Tibial nerve (tissue), 4 donors: ENCODE measurements at regions not wholly inside any gene's neighbourhood (a gene's known extent, or its start where the extent isn't known, plus 50 kb on each side); places are given as distances from the start of the nearest gene placed in this dataset.

Experiments
- DNase-seq, 2 donors: peaks; one replicate each; pipeline ENCODE4 v3.0.0-alpha.2; 2019; ENCODE audit warnings: low spot score in 2 of 2
- H3K27ac ChIP-seq, 4 donors: fragments of 200-600 bp; sonication (generic) in 3 of 4; one replicate each; pipeline ENCODE4 v1.5.1; 2017 to 2019; ENCODE audit warnings: mild to moderate bottlenecking in 1 of 4
- H3K27me3 ChIP-seq, 2 donors: fragments of 200-600 bp; sonication (generic) in 1 of 2; one replicate each; pipeline versions ENCODE4 v1.5.1 to v1.6.0; 2017 to 2019
- H3K36me3 ChIP-seq, 3 donors: fragments of 200-600 bp; sonication (generic); one replicate each; pipeline ENCODE4 v1.5.1; 2018 to 2019
- H3K4me1 ChIP-seq, 4 donors: fragments of 200-600 bp; sonication (generic) in 3 of 4; one replicate each; pipeline ENCODE4 v1.5.1; 2017 to 2019
- H3K4me3 ChIP-seq, 4 donors: fragments of 200-600 bp; sonication (generic) in 3 of 4; one replicate each; pipeline ENCODE4 v1.5.1; 2017 to 2019; ENCODE audit warnings: mild to moderate bottlenecking in 1 of 4, moderate library complexity in 1 of 4
- H3K9me3 ChIP-seq, 4 donors: fragments of 200-600 bp; sonication (generic) in 3 of 4; one replicate each; pipeline ENCODE4 v1.5.1; 2017 to 2019
- CTCF ChIP-seq, 5 experiments: fragments of 200-600 bp in 3 of 5; fragments of 450-650 bp in 2 of 5; sonication (generic) in 3 of 5; IDR thresholded peaks; one replicate each; pipeline ENCODE4 v1.5.1; 2016 to 2019; ENCODE audit warnings: antibody characterized with exemption in 5 of 5, mild to moderate bottlenecking in 3 of 5, moderate library complexity in 2 of 5
- EP300 ChIP-seq, 2 donors: sonication (generic); formaldehyde crosslinking; IDR thresholded peaks; one replicate each; pipeline ENCODE4 v1.6.1; 2017; ENCODE audit warnings: antibody characterized with exemption in 2 of 2, mild to moderate bottlenecking in 1 of 2
- POLR2A ChIP-seq, 2 donors: fragments of 450-650 bp; IDR thresholded peaks; one replicate each; pipeline ENCODE4 v1.6.1; 2017; ENCODE audit warnings: antibody characterized with exemption in 2 of 2, mild to moderate bottlenecking in 2 of 2, moderate library complexity in 2 of 2
- WGBS, 2 donors: methylation state at CpG; one replicate each; pipeline ENCODE4 v1.1.5; 2018; 5-methylcytosine and 5-hydroxymethylcytosine counted together

DNA sequence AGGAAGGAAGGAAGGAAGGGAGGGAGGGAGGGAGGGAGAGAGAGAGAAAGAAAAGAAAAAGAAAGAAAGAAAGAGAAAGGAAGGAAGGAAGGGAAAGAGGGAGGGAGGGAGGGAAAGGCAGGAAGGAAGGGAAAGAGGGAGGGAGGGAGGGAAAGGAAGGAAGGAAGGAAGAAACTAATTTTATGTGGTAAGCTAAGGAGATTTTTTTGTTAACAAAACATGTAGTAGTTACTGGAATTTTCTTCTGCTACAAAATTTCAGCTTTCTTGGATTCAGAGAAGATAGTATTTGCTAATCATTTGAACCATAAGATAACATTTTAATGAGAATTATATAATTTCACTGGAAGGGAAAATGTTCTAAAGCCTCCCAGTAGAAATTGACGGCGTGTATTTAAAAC is 437.8 kb upstream of the DCN start:
- TF ChIP-seq EP300 (IDR thresholded peaks at IDR 0.05) = no peak
- TF ChIP-seq POLR2A (IDR thresholded peaks at IDR 0.05) = no peak
- no peak for TF ChIP-seq CTCF (IDR thresholded peaks at IDR 0.05)
- H3K9me3 ChIP-seq = no peaks in the 10 kb centered on the region
- DNase-seq = no peak
- no peaks in the 10 kb centered on the region for H3K36me3 ChIP-seq
- WGBS, 2 donors = 78 to 81% methylated on average over 2 of the region's 2 CpGs
- H3K27me3 ChIP-seq = no peaks in the 10 kb centered on the region
- H3K4me1 ChIP-seq = no peaks in the 10 kb centered on the region
- no peak overlapping the region for H3K4me3 ChIP-seq
- H3K27ac ChIP-seq = no peak overlapping the region

- no peak for DNase-seq
- TF ChIP-seq CTCF (IDR thresholded peaks at IDR 0.05) (no peak), EP300 (IDR thresholded peaks at IDR 0.05) (no peak), POLR2A (IDR thresholded peaks at IDR 0.05) (no peak)
- no peak overlapping the region for H3K27ac ChIP-seq
- H3K27me3 ChIP-seq = no peaks in the 10 kb centered on the region
- H3K4me1 ChIP-seq = no peaks in the 10 kb centered on the region
- no peaks in the 10 kb centered on the region for H3K36me3 ChIP-seq
- 90 to 96% methylated on average over 2 of the region's 2 CpGs for WGBS, 2 donors
- no peak overlapping the region for H3K4me3 ChIP-seq
- H3K9me3 ChIP-seq = no peaks in the 10 kb centered on the region
These were observed 435.7 kb upstream of the DCN start for GRCh38 chr12:91618281-91618680.

GRCh38 chr12:91617818-91618217 is 435.2 kb upstream of the DCN start:
- Histone ChIP-seq H3K4me3 (no peak overlapping the region), H3K27me3 (no peaks in the 10 kb centered on the region), H3K27ac (no peak overlapping the region), H3K4me1 (no peaks in the 10 kb centered on the region), H3K36me3 (no peaks in the 10 kb centered on the region), H3K9me3 (no peaks in the 10 kb centered on the region)
- no peak for DNase-seq
- TF ChIP-seq CTCF (IDR thresholded peaks at IDR 0.05) (no peak), POLR2A (IDR thresholded peaks at IDR 0.05) (no peak), EP300 (IDR thresholded peaks at IDR 0.05) (no peak)
- WGBS, 2 donors = 63 to 80% methylated on average over 1 of the region's 1 CpG

DNA sequence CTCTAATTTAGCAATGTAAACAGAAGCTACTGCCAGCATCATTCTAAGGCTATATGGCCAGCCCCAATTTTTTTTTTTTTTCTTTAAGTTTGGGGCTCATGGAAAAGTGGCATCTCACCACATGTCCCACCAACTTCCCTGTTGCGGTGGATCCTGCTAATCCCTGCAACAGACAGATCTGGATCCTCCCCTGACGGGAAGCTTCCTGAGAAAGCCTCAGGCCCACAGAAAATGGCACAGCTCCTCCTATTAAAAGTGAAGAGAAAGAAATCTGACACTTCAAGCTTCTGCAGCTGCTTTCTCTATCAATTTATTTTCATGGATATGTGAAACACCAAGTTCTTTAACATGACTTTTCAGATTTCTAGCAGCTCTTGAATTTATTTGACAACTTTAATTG is 433.8 kb upstream of the DCN start:
- Histone ChIP-seq H3K36me3 (no peaks in the 10 kb centered on the region), H3K9me3 (no peaks in the 10 kb centered on the region), H3K27ac (no peak overlapping the region), H3K4me1 (no peaks in the 10 kb centered on the region), H3K4me3 (no peak overlapping the region), H3K27me3 (no peaks in the 10 kb centered on the region)
- no peak for TF ChIP-seq CTCF (IDR thresholded peaks at IDR 0.05)
- no peak for TF ChIP-seq POLR2A (IDR thresholded peaks at IDR 0.05)
- TF ChIP-seq EP300 (IDR thresholded peaks at IDR 0.05) = no peak
- no peak for DNase-seq
- WGBS, 2 donors = 70 to 78% methylated on average over 2 of the region's 2 CpGs

DNA sequence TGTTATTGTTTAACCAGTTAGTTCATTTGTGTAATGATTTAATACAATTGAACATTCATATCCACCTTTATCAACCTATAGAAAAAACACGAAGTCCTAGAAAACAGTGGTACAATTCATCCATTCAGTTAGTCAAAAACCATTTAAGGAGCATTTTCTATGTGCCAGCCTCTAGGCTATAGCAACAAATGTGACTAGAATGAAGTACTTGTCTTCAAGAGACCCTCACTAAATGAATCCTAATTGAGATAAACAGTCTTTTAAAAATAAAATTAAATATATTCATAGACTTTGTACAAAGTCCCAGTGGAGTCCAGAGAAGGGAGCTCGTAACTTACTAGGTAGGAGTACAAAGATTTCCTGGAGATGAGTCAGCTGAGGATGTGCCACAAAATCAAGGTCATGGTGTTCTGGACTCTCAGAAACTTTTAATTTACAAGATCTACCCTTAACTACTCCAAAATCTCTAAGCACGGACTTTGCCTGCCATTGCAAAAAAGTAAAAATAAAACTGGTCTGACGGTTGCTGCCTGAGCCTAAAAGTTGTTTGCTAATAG is 430.7 kb upstream of the DCN start:
- 62 to 66% methylated on average over 4 of the region's 4 CpGs for WGBS, 2 donors
- Histone ChIP-seq H3K27ac (no peak overlapping the region), H3K4me3 (no peak overlapping the region), H3K9me3 (no peaks in the 10 kb centered on the region), H3K36me3 (no peaks in the 10 kb centered on the region), H3K4me1 (no peaks in the 10 kb centered on the region), H3K27me3 (no peaks in the 10 kb centered on the region)
- no peak for DNase-seq
- no peak for TF ChIP-seq EP300 (IDR thresholded peaks at IDR 0.05)
- no peak for TF ChIP-seq POLR2A (IDR thresholded peaks at IDR 0.05)
- TF ChIP-seq CTCF (IDR thresholded peaks at IDR 0.05) = no peak
